ENCODE measurements at regions not wholly inside any gene's neighbourhood (a gene's known extent, or its start where the extent isn't known, plus 50 kb on each side); places are given as distances from the start of the nearest gene placed in this dataset.

GRCh38 chr1:65072845-65073244, 75.2 kb upstream of the AK4 start:
- Histone ChIP-seq H3K36me3 (no peaks in the 10 kb centered on the region), H3K9me3 (no peaks in the 10 kb centered on the region), H3K4me1 (ENCODE audit: control insufficient read depth in 1 of 2, insufficient read depth in 1 of 2, low read depth in 1 of 2, low read length in 1 of 2) (peaks cover 12 to 29% of the 10 kb centered on the region in 2 experiments), H3K27me3 (no peaks in the 10 kb centered on the region), H3K4me3 (ENCODE audit: low read depth in 1 of 2, low read length in 1 of 2) (no peak overlapping the region), H3K27ac (no peak overlapping the region)
- TF ChIP-seq CTCF (IDR thresholded peaks at IDR 0.05) = no peak

GRCh38 chr1:65075123-65075976, 72.7 kb upstream of the AK4 start:
- no peaks in the 10 kb centered on the region for H3K27me3 ChIP-seq
- no peaks in the 10 kb centered on the region for H3K9me3 ChIP-seq
- peak overlapping the region; percentile 66 for H3K27ac ChIP-seq
- TF ChIP-seq CTCF (IDR thresholded peaks at IDR 0.05) = peak; percentile 78
- H3K4me3 ChIP-seq (ENCODE audit: low read depth in 1 of 2, low read length in 1 of 2) = no peak overlapping the region
- H3K36me3 ChIP-seq = no peaks in the 10 kb centered on the region
- peaks cover 0 to 19% of the 10 kb centered on the region in 2 experiments for H3K4me1 ChIP-seq (ENCODE audit: control insufficient read depth in 1 of 2, insufficient read depth in 1 of 2, low read depth in 1 of 2, low read length in 1 of 2)

- no peak for TF ChIP-seq CTCF (IDR thresholded peaks at IDR 0.05)
- Histone ChIP-seq H3K27me3 (no peaks in the 10 kb centered on the region), H3K4me1 (ENCODE audit: control insufficient read depth in 1 of 2, insufficient read depth in 1 of 2, low read depth in 1 of 2, low read length in 1 of 2) (peaks cover 0 to 19% of the 10 kb centered on the region in 2 experiments)
These were observed 70.6 kb upstream of the AK4 start for GRCh38 chr1:65077369-65077768.

GRCh38 chr1:65079941-65080340, 68.1 kb upstream of the AK4 start:
- Histone ChIP-seq H3K9me3 (no peaks in the 10 kb centered on the region), H3K4me3 (ENCODE audit: low read depth in 1 of 2, low read length in 1 of 2) (no peak overlapping the region), H3K27ac (no peak overlapping the region), H3K27me3 (no peaks in the 10 kb centered on the region), H3K4me1 (ENCODE audit: control insufficient read depth in 1 of 2, insufficient read depth in 1 of 2, low read depth in 1 of 2, low read length in 1 of 2) (peaks cover 3 to 9% of the 10 kb centered on the region in 2 experiments), H3K36me3 (no peaks in the 10 kb centered on the region)
- no peak for TF ChIP-seq CTCF (IDR thresholded peaks at IDR 0.05)

More at GRCh38 chr1:65077369-65077768, 70.6 kb upstream of the AK4 start:
- Histone ChIP-seq H3K27ac (no peak overlapping the region), H3K36me3 (no peaks in the 10 kb centered on the region), H3K9me3 (no peaks in the 10 kb centered on the region), H3K4me3 (ENCODE audit: low read depth in 1 of 2, low read length in 1 of 2) (no peak overlapping the region)

- Histone ChIP-seq H3K9me3 (no peaks in the 10 kb centered on the region), H3K27ac (no peak overlapping the region), H3K4me3 (ENCODE audit: low read depth in 1 of 2, low read length in 1 of 2) (no peak overlapping the region), H3K4me1 (ENCODE audit: control insufficient read depth in 1 of 2, insufficient read depth in 1 of 2, low read depth in 1 of 2, low read length in 1 of 2) (peaks cover 0 to 3% of the 10 kb centered on the region in 2 experiments), H3K27me3 (no peaks in the 10 kb centered on the region), H3K36me3 (no peaks in the 10 kb centered on the region)
- no peak for TF ChIP-seq CTCF (IDR thresholded peaks at IDR 0.05)
These were observed 65.5 kb upstream of the AK4 start for GRCh38 chr1:65082346-65083040.
